HEK293T (cell line): ENCODE measurements at regions not wholly inside any gene's neighbourhood (a gene's known extent, or its start where the extent isn't known, plus 50 kb on each side); places are given as distances from the start of the nearest gene placed in this dataset.

ENCODE experiments used
- ELF4 ChIP-seq: fragments of 450-650 bp; IDR thresholded peaks from 2 replicates; pipeline ENCODE4 v1.6.1; 2017; ENCODE audit warnings: antibody characterized with exemption
- HDGF ChIP-seq: fragments of 450-650 bp; IDR thresholded peaks from 2 replicates; pipeline ENCODE4 v1.6.1; 2017; ENCODE audit warnings: antibody characterized with exemption, borderline replicate concordance

DNA sequence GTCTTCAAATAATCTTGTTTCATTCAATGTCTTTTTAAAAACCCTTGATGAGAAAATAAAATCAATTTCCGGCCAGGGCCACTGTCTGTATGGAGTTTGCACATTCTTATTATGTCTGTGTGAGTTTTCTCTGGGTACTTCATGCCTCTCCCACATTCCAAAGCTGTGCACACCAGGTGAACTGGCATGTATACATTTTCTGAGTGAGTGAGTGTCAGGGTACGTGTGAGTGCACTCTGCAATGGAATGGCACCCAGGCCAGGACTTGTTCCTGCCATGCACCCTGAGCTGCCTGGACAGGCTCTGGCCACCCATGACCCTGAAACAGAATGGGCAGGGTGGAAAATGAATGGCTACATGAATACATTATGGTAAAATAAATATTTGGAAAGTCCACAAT, 61.3 kb downstream of the UBE2NL start:
- no peak for TF ChIP-seq ELF4
- no peak for TF ChIP-seq HDGF
